ENCODE measurements at regions not wholly inside any gene's neighbourhood (a gene's known extent, or its start where the extent isn't known, plus 50 kb on each side); places are given as distances from the start of the nearest gene placed in this dataset.
"Not testable (repeated sequence)": the region's sequence is repeated elsewhere in the genome, so short reads cannot be mapped to it uniquely, and the experiment has no call there.

DNA sequence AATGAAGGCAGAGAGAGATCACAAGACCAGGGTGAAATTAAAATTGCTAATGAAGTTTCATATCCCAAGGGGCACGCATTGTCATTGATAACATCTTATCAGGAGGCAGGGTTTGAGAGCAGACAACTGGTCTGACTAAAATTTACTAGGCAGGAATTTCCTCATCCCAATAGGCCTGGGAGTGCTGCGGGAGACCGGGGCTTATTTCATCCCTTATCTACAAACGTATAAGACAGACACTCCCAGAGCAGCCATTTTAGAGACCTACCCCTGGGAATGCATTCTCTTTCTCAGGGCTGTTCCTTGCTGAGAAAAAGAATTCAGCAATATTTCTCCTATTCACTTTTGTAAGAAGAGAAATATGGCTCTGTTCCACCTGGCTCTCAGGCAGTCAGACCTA is 533.0 kb downstream of the PYDC2 start:
- DNase-seq; intact Hi-C loops (cut with DNase I): not testable (repeated sequence)

DNA sequence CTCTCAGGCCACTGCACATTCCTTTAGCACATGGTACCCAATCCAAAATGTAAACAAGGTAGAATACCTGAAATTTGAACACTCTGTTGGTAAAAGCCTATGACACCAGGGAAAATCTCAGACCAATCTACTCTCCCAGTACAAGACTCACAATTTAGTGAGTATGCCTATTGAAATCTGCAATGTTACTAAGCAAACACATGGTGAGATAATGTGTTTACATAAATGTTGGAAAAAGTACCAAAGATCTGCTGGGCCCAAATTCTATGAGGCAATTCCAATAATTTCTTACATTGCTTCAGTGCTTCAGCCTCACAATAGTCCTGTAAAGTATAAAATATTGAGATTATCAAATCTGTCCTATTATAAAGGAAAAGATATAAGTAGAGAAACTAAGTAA is 536.1 kb downstream of the PYDC2 start:
- intact Hi-C loops (cut with DNase I): no loop called here
- no peak for DNase-seq

DNA sequence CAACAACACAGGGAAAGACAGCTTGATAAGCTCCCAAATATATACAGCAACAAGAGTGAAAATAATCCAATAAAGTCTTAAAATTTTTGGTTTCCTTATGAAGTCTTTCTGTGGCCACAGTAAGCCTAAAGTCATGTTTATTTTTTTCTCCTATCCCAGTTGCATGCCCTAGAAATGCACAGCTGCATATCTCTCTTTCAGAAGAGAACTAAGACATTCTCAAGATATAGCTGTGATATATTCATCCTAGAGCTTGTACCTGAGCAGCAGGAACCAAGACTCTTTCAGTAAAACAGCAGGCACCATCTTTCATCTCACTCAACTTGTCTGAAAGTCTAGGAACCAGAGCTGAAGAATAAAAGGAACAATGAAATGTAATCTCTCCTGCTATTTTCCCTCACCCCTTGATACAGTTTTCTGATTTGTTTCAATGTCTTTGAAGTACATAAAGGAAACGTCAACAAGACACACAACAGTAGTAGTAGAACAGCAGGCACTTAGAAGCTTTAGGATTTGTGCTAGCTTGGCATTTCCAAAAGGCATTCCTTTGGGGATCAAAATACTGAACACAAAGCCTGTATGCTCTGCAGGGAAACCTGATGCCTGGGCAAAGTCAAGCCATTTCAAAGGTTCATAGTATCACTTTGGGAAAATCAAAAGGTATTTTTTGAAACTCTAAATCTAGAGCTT is 536.8 kb downstream of the PYDC2 start:
- intact Hi-C loops (cut with DNase I): no loop called here

DNA sequence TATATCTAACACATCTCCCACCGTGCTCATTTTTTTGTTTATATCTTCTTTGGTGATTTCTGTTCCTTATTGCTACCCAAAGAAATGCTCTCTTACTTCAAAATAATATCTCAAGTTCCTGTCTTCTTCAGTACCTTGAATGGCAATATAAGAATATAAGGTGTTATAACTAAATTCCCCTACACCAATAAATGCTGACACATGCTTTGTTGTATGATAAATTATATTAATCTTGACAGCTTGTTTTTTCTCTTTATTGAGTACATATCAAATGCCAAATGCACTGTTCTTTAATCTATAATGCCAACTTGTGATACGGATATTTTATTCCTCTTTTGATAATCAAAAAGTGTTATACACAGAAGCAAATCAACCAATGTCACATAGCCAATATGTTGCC is 540.3 kb downstream of the PYDC2 start:
- DNase-seq: no peak
- intact Hi-C loops (cut with DNase I): no loop called here

More for the DNA sequence above, 536.8 kb downstream of the PYDC2 start:
- DNase-seq: no peak

- no peak for DNase-seq
- intact Hi-C loops (cut with DNase I): no loop called here
Measured at GRCh38 chr3:192005989-192006388, 545.0 kb downstream of the PYDC2 start.

DNA sequence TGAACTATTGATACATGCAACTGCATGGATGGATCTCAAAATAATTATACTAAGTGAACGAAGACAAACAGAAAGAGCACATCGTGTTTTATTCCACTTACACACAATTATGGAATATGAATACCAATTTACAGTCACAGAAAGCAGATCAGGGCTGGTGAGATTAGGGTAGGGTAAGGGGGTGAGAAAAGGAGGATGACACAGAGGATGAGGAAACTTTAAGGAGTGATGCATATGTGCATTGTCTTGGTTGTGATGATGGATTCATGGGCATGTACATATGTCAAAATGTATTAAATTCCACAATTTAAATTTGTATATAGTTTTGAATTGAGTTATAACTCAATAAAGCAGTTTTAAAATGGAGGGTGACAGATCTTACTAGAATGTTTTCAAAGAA is 548.9 kb downstream of the PYDC2 start:
- no peak for DNase-seq
- intact Hi-C loops (cut with DNase I): no loop called here

- intact Hi-C loops (cut with DNase I): no loop called here
- no peak for DNase-seq
Measured at GRCh38 chr3:192010490-192010889, 549.5 kb downstream of the PYDC2 start.

DNA sequence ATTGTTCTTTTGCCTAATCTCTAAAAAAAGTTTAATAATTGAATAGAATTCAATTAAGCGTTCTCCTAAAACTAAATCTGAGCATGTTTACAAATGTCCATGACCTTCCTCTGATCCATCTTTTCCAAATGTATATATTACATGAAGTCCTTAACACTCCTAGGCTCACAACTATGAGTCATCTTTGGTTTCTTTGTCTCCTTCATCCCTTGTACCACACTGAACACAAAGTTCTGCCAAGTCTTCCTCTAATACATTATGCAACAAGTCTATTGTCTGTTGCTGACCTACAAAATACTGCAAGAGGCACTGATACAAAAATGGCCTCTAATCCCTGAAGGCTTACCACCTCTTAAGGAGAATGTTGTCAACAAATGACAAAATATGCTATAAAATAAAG is 550.2 kb downstream of the PYDC2 start:
- intact Hi-C loops (cut with DNase I): no loop called here
- no peak for DNase-seq

- DNase-seq: no peak
- intact Hi-C loops (cut with DNase I): no loop called here
Measured at GRCh38 chr3:192013110-192013509, 552.1 kb downstream of the PYDC2 start.

- intact Hi-C loops (cut with DNase I): no loop called here
- DNase-seq: no peak
Measured at GRCh38 chr3:192022412-192022811, 561.4 kb downstream of the PYDC2 start.

GRCh38 chr3:192024751-192025150 is 563.8 kb downstream of the PYDC2 start:
- intact Hi-C loops (cut with DNase I): no loop called here

DNA sequence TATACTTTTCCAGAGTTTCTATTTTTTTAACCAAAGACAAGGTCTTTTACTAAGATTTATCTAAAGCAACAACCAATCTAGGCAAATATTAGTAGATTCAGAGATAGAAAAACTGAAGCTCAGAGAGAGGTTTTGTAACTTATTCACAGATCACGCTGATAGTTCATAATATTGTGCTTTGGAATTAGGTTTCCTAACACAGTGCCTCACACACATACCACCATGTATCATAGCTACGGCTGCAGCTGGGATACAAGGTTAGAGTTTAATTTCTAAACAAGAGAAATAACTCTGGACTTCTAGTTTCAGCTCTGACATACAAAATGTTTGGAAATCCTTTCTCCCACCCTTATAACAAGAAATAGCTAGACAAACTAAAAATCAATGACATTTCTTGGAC is 565.7 kb downstream of the PYDC2 start:
- DNase-seq: no peak
- intact Hi-C loops (cut with DNase I): no loop called here

More at GRCh38 chr3:192024751-192025150, 563.8 kb downstream of the PYDC2 start:
- no peak for DNase-seq

GRCh38 chr3:192031941-192032340 is 571.0 kb downstream of the PYDC2 start:
- no peak for DNase-seq
- intact Hi-C loops (cut with DNase I): no loop called here

DNA sequence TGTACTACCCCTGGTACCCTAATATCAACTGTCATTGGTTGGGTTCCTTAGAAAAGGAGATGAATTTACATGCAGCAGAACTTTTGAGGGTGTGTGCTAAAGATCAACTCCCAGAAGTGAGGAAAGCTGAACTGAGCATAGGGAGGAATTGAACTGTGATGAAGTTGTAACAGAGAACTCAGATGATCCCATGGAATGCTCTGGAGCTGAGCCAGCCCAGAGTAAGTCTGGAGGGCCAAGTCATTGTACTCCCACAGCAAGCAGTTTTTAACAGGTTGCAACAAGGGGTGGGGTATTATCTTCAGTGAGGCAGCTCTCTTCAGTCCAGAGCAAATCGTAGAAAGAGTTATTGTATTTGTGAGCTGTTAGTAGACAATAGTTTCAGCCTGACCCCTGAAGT is 572.3 kb downstream of the PYDC2 start:
- intact Hi-C loops (cut with DNase I): no loop called here
- no peak for DNase-seq

DNA sequence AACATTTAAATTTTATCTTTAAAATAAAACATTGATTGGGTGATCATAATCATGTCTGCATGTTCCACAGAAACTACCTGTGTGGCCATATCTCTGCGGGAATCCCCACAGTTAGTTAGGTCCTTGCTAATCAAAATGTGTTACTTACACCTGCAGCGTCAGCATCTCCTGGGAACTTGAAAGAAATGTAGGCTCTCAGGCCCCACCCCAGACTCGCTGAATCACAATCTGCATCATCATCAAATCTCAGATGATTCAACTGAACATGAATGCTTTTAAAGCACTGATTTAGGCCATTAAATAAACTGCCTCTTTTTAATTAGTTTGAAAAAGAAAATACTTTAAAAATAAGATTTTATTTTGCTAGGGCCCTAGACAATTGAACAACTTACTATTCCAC is 577.8 kb downstream of the PYDC2 start:
- DNase-seq: no peak
- intact Hi-C loops (cut with DNase I): no loop called here

DNA sequence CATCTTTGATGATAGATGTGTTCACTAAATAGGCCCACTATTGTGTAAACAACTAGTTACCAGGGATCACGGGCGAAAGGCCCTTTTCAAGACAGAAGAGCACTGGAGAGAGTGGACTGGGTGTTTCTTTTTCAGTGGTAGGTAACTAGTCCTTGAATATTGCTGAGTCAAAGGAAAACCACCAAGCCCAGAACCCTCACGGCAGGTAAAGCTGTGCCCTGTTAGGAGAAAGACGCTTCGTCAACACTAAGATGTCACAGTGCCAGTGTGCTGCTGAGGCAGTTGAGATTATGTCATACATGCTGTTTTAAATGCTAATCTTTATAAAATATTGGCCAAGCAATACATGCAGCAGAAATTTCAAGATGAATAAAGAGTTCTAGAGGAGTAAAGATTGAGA is 578.6 kb downstream of the PYDC2 start:
- no peak for DNase-seq
- intact Hi-C loops (cut with DNase I): no loop called here

DNA sequence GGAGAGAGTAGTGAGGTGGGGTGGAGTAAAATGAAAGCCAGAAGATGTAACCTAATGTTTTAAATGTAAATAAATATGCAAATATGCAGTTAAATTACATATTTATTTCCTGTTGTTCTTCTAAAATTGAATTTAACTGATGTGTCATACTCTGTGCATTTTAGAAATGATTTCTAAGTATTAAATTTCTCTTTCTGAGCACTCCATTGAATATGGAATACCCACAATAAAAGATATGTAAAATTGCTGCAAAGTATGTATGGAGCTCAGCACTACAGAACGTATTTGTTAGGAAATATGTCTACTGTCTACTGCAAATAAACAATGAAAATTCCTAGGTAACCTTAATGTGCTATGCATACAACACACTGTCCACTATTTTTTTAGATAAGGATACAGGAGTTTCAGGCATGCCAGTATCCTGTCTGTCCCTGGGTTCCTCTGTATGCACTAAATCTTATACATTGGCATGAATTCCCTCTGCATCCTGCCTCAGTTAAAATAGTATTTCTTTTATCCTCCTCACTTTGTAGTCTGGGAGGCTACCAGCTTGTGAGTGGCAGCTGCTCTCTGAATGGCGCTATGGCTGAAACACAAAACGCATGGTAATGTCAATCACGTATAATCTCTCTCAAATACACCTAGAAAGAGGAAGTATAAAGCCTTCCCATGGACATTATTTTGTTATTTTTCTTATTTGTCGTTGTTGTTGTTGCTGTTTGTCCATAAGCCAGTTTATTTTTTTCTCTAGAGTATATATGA is 579.5 kb downstream of the PYDC2 start:
- intact Hi-C loops (cut with DNase I): no loop called here
- no peak for DNase-seq

DNA sequence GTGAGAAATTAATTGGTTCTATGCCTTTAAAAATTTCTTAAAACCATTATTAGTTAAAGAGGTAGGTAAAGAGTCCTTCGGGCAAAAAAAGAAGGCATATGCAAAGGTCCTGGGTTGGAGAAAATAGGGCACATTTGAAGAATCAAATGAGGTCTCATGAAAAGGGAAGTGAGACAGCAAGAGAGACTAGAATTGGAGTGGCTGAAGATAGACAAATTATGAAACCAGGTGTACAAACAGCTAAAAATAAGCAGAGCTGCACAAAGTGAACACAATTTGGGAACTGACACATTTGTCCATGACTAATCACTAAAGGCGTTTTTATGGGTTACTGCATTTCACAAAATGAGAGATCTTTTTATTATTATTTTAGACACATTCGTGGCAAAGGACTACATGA is 581.2 kb downstream of the PYDC2 start:
- intact Hi-C loops (cut with DNase I): no loop called here
- no peak for DNase-seq

GRCh38 chr3:192054881-192055280 is 593.9 kb downstream of the PYDC2 start:
- intact Hi-C loops (cut with DNase I): no loop called here
- no peak for DNase-seq

- DNase-seq: no peak
- intact Hi-C loops (cut with DNase I): no loop called here
Measured at GRCh38 chr3:192055946-192056345, 595.0 kb downstream of the PYDC2 start.

DNA sequence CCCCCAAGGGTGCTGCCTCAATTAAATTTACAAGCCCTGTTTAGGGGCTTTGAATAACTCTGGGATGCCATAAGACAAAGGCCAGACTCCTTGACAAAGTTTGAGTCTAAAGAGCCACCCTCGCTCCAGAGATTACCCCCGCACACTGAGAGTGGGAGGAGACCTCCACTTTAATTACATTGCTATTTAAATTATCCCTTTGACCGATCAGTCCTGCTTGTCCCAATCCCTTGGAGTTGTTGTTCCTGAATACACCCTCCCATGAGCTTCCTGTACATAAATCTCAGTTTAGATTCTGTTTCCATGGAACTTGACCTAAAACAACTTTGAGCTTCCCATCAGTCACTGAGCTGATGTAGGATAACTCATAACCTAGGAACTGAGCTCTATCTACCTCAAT is 596.3 kb downstream of the PYDC2 start:
- intact Hi-C loops (cut with DNase I): no loop called here

More for the DNA sequence above, 596.3 kb downstream of the PYDC2 start:
- DNase-seq: no peak

All from head of caudate nucleus (tissue), 42 donors.